PFSK-1 (cell line): ENCODE measurements at regions not wholly inside any gene's neighbourhood (a gene's known extent, or its start where the extent isn't known, plus 50 kb on each side); places are given as distances from the start of the nearest gene placed in this dataset.

Experiments used
- FOXP2 ChIP-seq: optimal IDR thresholded peaks from 2 replicates; pipeline ENCODE3; 2011; ENCODE audit warnings: borderline replicate concordance, control low read depth, inconsistent platforms; ENCODE audit not compliant: insufficient read depth; ENCODE audit errors: extremely low read length, extremely low read depth
- POLR2AphosphoS5 ChIP-seq: IDR thresholded peaks from 2 replicates; pipeline ENCODE4 v1.6.1; 2012; ENCODE audit warnings: low read depth, mild to moderate bottlenecking, control low read depth, low read length, moderate library complexity
- SIN3A ChIP-seq: IDR thresholded peaks from 2 replicates; pipeline ENCODE4 v1.6.1; 2012; ENCODE audit warnings: mild to moderate bottlenecking, low read length, moderate library complexity, borderline replicate concordance; ENCODE audit not compliant: insufficient read depth
- TAF1 ChIP-seq: IDR thresholded peaks from 2 replicates; pipeline ENCODE4 v1.6.1; 2012; ENCODE audit warnings: low read length, control low read depth, borderline replicate concordance; ENCODE audit not compliant: insufficient read depth
- TF ChIP-seq, protein P1 (sequence below), 2 experiments: IDR thresholded peaks; 2 replicates each; pipeline versions ENCODE4 v1.6.1 to v1.8.0; 2011 to 2012; ENCODE audit warnings: low read depth in 2 of 2, low read length in 2 of 2, control low read depth in 1 of 2, inconsistent platforms in 1 of 2, mild to moderate bottlenecking in 1 of 2, moderate library complexity in 1 of 2; ENCODE audit not compliant: insufficient read depth in 1 of 2

DNA sequence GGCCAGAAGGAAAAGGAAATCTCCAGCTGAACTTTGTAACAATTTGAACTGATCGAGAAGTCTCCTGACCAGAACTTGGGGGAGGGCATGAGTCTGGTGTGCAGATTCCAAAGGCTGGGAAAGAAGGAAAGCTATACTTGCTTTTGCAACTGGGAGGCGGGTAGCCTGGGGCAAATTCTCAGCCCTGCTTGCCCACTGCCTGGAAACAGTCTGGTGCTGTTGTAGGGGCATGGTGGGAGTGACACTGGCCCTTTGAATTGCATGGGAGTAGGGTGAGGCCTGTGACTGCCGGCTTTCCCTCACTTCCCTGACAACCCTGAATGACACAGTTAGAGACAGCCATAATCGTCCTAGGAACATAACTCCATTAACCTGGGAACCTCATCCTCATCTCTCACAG lies 114.0 kb upstream of the POU1F1 start:
- no peak for TF ChIP-seq POLR2AphosphoS5
- TF ChIP-seq, protein P1, sequence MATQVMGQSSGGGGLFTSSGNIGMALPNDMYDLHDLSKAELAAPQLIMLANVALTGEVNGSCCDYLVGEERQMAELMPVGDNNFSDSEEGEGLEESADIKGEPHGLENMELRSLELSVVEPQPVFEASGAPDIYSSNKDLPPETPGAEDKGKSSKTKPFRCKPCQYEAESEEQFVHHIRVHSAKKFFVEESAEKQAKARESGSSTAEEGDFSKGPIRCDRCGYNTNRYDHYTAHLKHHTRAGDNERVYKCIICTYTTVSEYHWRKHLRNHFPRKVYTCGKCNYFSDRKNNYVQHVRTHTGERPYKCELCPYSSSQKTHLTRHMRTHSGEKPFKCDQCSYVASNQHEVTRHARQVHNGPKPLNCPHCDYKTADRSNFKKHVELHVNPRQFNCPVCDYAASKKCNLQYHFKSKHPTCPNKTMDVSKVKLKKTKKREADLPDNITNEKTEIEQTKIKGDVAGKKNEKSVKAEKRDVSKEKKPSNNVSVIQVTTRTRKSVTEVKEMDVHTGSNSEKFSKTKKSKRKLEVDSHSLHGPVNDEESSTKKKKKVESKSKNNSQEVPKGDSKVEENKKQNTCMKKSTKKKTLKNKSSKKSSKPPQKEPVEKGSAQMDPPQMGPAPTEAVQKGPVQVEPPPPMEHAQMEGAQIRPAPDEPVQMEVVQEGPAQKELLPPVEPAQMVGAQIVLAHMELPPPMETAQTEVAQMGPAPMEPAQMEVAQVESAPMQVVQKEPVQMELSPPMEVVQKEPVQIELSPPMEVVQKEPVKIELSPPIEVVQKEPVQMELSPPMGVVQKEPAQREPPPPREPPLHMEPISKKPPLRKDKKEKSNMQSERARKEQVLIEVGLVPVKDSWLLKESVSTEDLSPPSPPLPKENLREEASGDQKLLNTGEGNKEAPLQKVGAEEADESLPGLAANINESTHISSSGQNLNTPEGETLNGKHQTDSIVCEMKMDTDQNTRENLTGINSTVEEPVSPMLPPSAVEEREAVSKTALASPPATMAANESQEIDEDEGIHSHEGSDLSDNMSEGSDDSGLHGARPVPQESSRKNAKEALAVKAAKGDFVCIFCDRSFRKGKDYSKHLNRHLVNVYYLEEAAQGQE (IDR thresholded peaks at IDR 0.05; ENCODE audit: insufficient read depth in 1 of 2, low read depth in 2 of 2, low read length in 2 of 2) = no peak
- no peak for TF ChIP-seq SIN3A
- no peak for TF ChIP-seq FOXP2
- no peak for TF ChIP-seq TAF1

DNA sequence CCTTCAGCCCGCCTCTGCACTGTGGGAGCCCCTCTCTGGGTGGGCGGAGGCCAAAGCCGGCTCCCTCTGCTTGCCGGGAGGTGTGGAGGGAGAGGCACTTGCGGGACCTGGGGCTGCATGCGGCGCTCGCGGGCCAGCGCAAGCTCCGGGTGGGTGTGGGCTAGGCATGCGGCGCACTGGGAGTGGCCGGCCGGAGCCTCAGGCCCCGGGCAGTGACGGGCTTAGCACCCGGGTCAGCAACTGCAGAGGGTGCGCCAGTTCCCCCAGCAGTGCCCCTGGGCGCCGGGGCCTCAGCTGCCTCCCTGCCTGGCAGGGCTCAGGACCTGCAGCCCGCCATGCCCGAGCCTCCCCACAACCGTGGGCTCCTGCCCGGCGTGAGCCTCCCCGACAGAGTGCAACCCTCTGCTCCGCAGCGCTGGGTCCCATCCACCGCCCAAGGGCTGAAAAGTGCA lies 98.9 kb upstream of the POU1F1 start:
- TF ChIP-seq TAF1 = no peak
- TF ChIP-seq FOXP2 = no peak
- TF ChIP-seq, protein P1 (IDR thresholded peaks at IDR 0.05; ENCODE audit: insufficient read depth in 1 of 2, low read depth in 2 of 2, low read length in 2 of 2) = no peak
- no peak for TF ChIP-seq POLR2AphosphoS5

DNA sequence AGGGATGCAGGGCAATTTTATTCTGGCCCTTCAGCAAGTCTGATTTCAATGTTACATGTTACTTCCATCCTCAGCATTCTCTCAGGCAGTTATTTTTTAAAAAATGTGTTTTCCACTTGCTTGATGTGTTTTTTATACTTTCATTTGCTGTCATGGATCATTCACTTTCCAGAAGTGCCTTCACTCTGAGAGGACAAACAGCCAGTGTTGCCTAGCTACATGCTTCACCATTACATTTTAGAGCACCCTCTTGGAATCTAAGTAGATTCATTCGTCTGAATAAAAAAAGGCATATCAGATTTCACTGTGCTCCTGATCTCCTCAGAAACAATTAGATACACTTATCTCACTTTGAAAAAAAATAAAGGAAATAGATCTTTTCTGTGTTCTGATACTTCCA lies 93.6 kb upstream of the POU1F1 start:
- TF ChIP-seq TAF1 (no peak), POLR2AphosphoS5 (no peak), SIN3A (no peak)

DNA sequence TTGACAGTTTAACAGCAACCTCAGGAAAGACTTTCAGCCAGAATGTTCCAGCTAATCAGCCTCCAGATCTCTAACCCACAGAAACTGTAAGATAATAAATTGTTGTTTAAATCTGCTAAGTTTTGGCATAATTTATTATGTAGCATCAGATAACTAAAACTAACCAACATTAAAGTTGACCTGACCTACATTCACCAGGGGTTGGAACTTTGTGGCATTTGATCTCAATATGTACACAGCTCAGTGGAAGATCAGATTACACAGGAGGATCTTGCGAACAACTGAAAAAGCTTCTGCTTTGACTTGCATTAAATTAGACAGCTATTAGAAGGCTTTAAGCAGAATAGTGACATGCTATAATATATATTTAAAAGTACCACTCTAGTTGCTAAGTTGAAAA lies 91.4 kb upstream of the POU1F1 start:
- no peak for TF ChIP-seq TAF1
- TF ChIP-seq POLR2AphosphoS5 = no peak

DNA sequence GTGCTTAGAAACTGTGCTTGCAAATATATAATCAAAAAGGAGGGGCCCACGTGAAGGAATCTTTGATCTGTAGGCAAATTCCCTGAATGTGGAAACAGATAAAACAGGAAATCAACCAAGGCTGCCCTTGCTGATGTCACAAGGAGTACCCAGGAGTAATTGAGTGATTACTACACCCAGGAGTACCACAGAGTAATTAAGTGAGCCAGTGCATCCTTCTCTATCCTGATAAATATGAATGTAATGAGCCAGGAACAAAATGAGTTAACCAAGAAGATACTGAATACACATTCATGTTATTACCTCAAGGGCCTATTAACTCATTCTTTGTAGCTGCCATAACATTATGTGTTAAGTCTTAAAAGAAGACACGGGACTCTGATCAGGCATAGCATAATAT lies 87.3 kb upstream of the POU1F1 start:
- TF ChIP-seq, protein P1 (IDR thresholded peaks at IDR 0.05; ENCODE audit: insufficient read depth in 1 of 2, low read depth in 2 of 2, low read length in 2 of 2) = no peak
- no peak for TF ChIP-seq POLR2AphosphoS5
- TF ChIP-seq FOXP2 = no peak
- no peak for TF ChIP-seq TAF1
- TF ChIP-seq SIN3A = no peak

DNA sequence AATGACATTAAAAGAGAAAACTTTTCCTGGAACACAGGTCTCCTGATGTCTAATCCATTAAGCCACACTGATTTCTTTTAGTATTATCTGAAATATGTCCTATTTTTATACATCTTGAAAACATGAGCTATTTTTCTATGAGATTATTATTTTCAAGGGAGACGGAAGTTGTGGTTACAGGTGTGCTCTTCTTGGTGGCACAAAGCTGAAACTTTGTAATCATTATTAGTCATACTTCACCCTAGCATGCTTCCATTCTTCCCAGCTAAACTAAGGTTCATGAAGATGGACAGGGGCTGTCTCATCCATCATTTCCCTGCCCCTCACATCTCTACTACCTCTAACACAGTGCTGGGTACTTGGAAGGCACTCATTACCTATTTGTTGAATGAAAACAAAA lies 85.6 kb upstream of the POU1F1 start:
- TF ChIP-seq, protein P1 (IDR thresholded peaks at IDR 0.05; ENCODE audit: insufficient read depth in 1 of 2, low read depth in 2 of 2, low read length in 2 of 2) = no peak
- TF ChIP-seq TAF1 (no peak), SIN3A (no peak), POLR2AphosphoS5 (no peak), FOXP2 (no peak)
